K562 (cell line): ENCODE measurements at regions not wholly inside any gene's neighbourhood (a gene's known extent, or its start where the extent isn't known, plus 50 kb on each side); places are given as distances from the start of the nearest gene placed in this dataset.

Source experiments
- ATAC-seq: fragments of 200-7000 bp; cut with Tn5 transposase; 3 replicates; pipeline ENCODE4 v1.9.1; 2020; ENCODE audit warnings: moderate library complexity
- BruUV-seq: library from RNA; stranded (reverse); fragments of 400-500 nt; replicated peaks from 2 replicates; lab custom pipeline; 2021; lab: Mats Ljungman, UMichigan
- CTCF ChIA-PET: fragments of 300-600 bp; formaldehyde crosslinking; extraction: SDS; loops from one replicate; lab custom pipeline; 2021; ENCODE audit warnings: low intra/inter-chr PET ratio; lab: Yijun Ruan, JAX
- POLR2A ChIA-PET: fragments of 300-600, 350-650 bp; sonication (Branson Sonifier 250); formaldehyde crosslinking; extraction: SDS; loops from one replicate; lab custom pipeline; 2021; ENCODE audit warnings: antibody characterized with exemption, inconsistent platforms; lab: Yijun Ruan, JAX
- DNase-seq, 4 experiments: peaks; one replicate each; pipeline versions ENCODE4 v3.0.0 to v3.0.0-alpha.2; 2011 to 2018; ENCODE audit warnings: low spot score in 3 of 4, mixed read lengths in 3 of 4; ENCODE audit errors: extremely low read depth in 1 of 4
- FAIRE-seq: peaks from 2 replicates; lab custom pipeline; 2011; peaks lifted over from hg19 to GRCh38; lab: Jason Lieb, UNC
- H2AFZ ChIP-seq: 2 replicates; pipeline ENCODE4 v1.6.0; 2011; ENCODE audit warnings: low read depth, low read length, control low read depth, inconsistent platforms
- H3K27ac ChIP-seq: fragments of 200-600 bp; 3 replicates; pipeline ENCODE4 v1.8.0; 2011; ENCODE audit warnings: low read depth, mild to moderate bottlenecking, control low read depth, inconsistent platforms, low read length, moderate library complexity, mixed read lengths; ENCODE audit errors: extremely low read depth
- H3K27me3 ChIP-seq, 2 experiments: fragments of 300-600 bp in 1 of 2; 2 replicates in 1 of 2; 3 replicates in 1 of 2; pipeline versions ENCODE4 v1.6.0 to v1.8.0; 2011; ENCODE audit warnings: inconsistent platforms in 2 of 2, low read length in 2 of 2, mild to moderate bottlenecking in 1 of 2, mixed read lengths in 1 of 2, moderate library complexity in 1 of 2; ENCODE audit not compliant: control insufficient read depth in 2 of 2, insufficient read depth in 2 of 2
- H3K36me3 ChIP-seq: fragments of 300-600 bp; 3 replicates; pipeline ENCODE4 v1.8.0; 2011; ENCODE audit warnings: mild to moderate bottlenecking, low read length, inconsistent platforms; ENCODE audit not compliant: control insufficient read depth, insufficient read depth
- H3K4me1 ChIP-seq, 2 experiments: fragments of 200-600 bp in 1 of 2; replicated peaks in 1 of 2; 2 replicates in 1 of 2; 3 replicates in 1 of 2; pipeline versions ENCODE4 v1.5.1 to v1.8.0; 2011; ENCODE audit warnings: inconsistent platforms in 2 of 2, low read length in 2 of 2, mild to moderate bottlenecking in 1 of 2, mixed read lengths in 1 of 2, moderate library complexity in 1 of 2; ENCODE audit not compliant: control insufficient read depth in 2 of 2, insufficient read depth in 2 of 2
- H3K4me2 ChIP-seq: 2 replicates; pipeline ENCODE4 v1.6.1; 2011; ENCODE audit warnings: low read length, control low read depth, inconsistent platforms, mixed read lengths; ENCODE audit not compliant: insufficient read depth
- H3K4me3 ChIP-seq: fragments of 200-600 bp; sonication (generic), shearing (Covaris generic); 2 replicates; pipeline ENCODE4 v1.5.1; 2016; ENCODE audit warnings: control low read depth, inconsistent platforms
- H3K79me2 ChIP-seq: fragments of 200-600 bp; 3 replicates; pipeline ENCODE4 v1.8.0; 2011; ENCODE audit warnings: low read length, inconsistent platforms; ENCODE audit not compliant: control insufficient read depth, insufficient read depth
- H3K9ac ChIP-seq, 2 experiments: 2 replicates each; pipeline versions ENCODE4 v1.6.0 to v1.6.1; 2011; ENCODE audit warnings: low read depth in 2 of 2, low read length in 2 of 2, control low read depth in 1 of 2, inconsistent platforms in 1 of 2, mild to moderate bottlenecking in 1 of 2, mixed read lengths in 1 of 2; ENCODE audit not compliant: insufficient read depth in 1 of 2
- H3K9me1 ChIP-seq: one replicate; pipeline ENCODE4 v1.6.0; 2011; ENCODE audit warnings: inconsistent platforms, mild to moderate bottlenecking, low read length, moderate library complexity; ENCODE audit not compliant: control insufficient read depth, insufficient read depth
- H3K9me3 ChIP-seq: replicated peaks from 2 replicates; pipeline ENCODE4 v1.5.1; 2011; ENCODE audit warnings: low read depth, low read length, inconsistent platforms; ENCODE audit not compliant: control insufficient read depth, insufficient read depth
- H4K20me1 ChIP-seq: replicated peaks from 2 replicates; pipeline ENCODE4 v1.6.1; 2011; ENCODE audit warnings: low read length, inconsistent platforms, mixed read lengths; ENCODE audit not compliant: control insufficient read depth, insufficient read depth
- ARHGAP35 ChIP-seq: fragments of 450-650 bp; IDR thresholded peaks from 2 replicates; pipeline ENCODE4 v1.6.1; 2018; ENCODE audit not compliant: partially characterized antibody
- CBX2 ChIP-seq: fragments of 200-600 bp; sonication (generic); IDR thresholded peaks from one replicate; pipeline ENCODE4 v1.6.1; 2012; ENCODE audit warnings: mild to moderate bottlenecking, low read length, inconsistent platforms; ENCODE audit not compliant: insufficient read depth, poor library complexity, severe bottlenecking
- CCAR2 ChIP-seq: fragments of 200-400 bp; formaldehyde crosslinking; IDR thresholded peaks from 2 replicates; pipeline ENCODE4 v1.6.1; 2017; ENCODE audit warnings: mild to moderate bottlenecking, low read depth, low read length
- EZH2 ChIP-seq: IDR thresholded peaks from 2 replicates; pipeline ENCODE4 v1.6.1; 2012; ENCODE audit warnings: low read depth, mild to moderate bottlenecking, inconsistent platforms, low read length, borderline replicate concordance
- HNRNPLL ChIP-seq: fragments of 200-400 bp; formaldehyde crosslinking; IDR thresholded peaks from 2 replicates; pipeline ENCODE4 v1.6.1; 2017; ENCODE audit warnings: low read length, low read depth, mild to moderate bottlenecking; ENCODE audit not compliant: poor library complexity, severe bottlenecking
- KLF10 ChIP-seq: fragments of 250-450 bp; sonication (Bioruptor Pico); IDR thresholded peaks from 2 replicates; pipeline ENCODE4 v1.6.1; 2021; ENCODE audit warnings: matching md5 sums
- NFATC3 ChIP-seq: fragments of 450-650 bp; IDR thresholded peaks from 2 replicates; pipeline ENCODE4 v1.6.1; 2017; ENCODE audit warnings: mild to moderate bottlenecking
- NFIC ChIP-seq: fragments of 450-650 bp; IDR thresholded peaks from 2 replicates; pipeline ENCODE4 v1.6.1; 2017; ENCODE audit warnings: mild to moderate bottlenecking, inconsistent platforms
- PPARD ChIP-seq: fragments of 250-450 bp; sonication (Bioruptor Pico); IDR thresholded peaks from 2 replicates; pipeline ENCODE4 v1.8.0; 2022; ENCODE audit warnings: inconsistent platforms, mild to moderate bottlenecking, moderate library complexity
- RAD21 ChIP-seq, 2 experiments: fragments of 250-450 bp in 1 of 2; fragments of 450-650 bp in 1 of 2; sonication (Bioruptor Pico) in 1 of 2; formaldehyde crosslinking in 1 of 2; IDR thresholded peaks in 1 of 2; conservative IDR thresholded peaks in 1 of 2; 2 replicates each; pipeline versions ENCODE4 v1.4.0 to v1.8.0; 2020 to 2022; ENCODE audit warnings: mild to moderate bottlenecking in 2 of 2, moderate library complexity in 1 of 2
- SIN3A ChIP-seq, 2 experiments: fragments of 150-350 bp in 1 of 2; IDR thresholded peaks; 2 replicates each; pipeline ENCODE4 v1.6.1; 2011 to 2016; ENCODE audit warnings: borderline replicate concordance in 2 of 2, low read depth in 2 of 2, low read length in 2 of 2, mild to moderate bottlenecking in 2 of 2, moderate library complexity in 2 of 2; ENCODE audit not compliant: control insufficient read depth in 1 of 2
- SP1 ChIP-seq: sonication (generic); formaldehyde crosslinking; IDR thresholded peaks from 2 replicates; pipeline ENCODE4 v1.8.1; 2022; ENCODE audit warnings: mild to moderate bottlenecking, missing genetic modification reagents
- ZNF197 ChIP-seq: fragments of 200-800 bp; sonication (Bioruptor generic); IDR thresholded peaks from 2 replicates; pipeline ENCODE4 v1.6.1; 2016; ENCODE audit warnings: low read depth, missing genetic modification characterization, missing compliant biosample characterization
- WGBS: fragments of 100-300 bp; shearing (Covaris generic); methylation state at CpG from one replicate; pipeline ENCODE4 v1.1.6; 2016; ENCODE audit warnings: low coverage, mixed read lengths; ENCODE audit not compliant: insufficient coverage; ENCODE audit errors: missing lambda C conversion rate; 5-methylcytosine and 5-hydroxymethylcytosine counted together
- in situ Hi-C: fragments of 300-500 bp; cut with MboI; formaldehyde crosslinking; loops from 4 replicates; pipeline ENCODE4 v1.15.0; 2018; ENCODE audit warnings: inconsistent platforms, mixed read lengths
- intact Hi-C: fragments of 100-400 bp; cut with micrococcal nuclease; formaldehyde crosslinking; loops from 2 replicates; pipeline ENCODE4 v1.14.2; 2022
- TF ChIP-seq, protein P1 (sequence below): fragments of 250-450 bp; sonication (Bioruptor Pico); IDR thresholded peaks from 2 replicates; pipeline ENCODE4 v1.5.0; 2021; ENCODE audit warnings: mild to moderate bottlenecking, moderate library complexity

DNA sequence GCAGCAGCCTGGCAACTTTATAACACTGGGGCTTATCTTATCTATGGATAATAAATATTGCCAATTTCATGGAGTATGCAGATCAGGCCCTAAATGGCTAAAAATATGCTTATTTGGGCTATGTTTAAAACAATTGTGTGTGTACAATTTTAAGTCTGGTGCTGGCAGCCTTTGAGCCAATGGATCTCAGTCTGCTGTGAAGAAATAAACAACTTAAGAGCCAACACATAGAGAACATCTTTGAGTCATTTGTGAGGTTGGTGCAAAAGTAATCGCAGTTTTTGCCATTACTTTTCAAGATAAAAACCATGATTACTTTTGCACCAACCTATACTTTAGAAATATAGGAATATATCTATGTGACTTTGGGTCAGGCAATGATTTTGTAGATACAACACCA, 129.1 kb upstream of the CARMIL1 start:
- Histone ChIP-seq H3K79me2 (no peaks in the 10 kb centered on the region), H3K27me3 (no peaks in the 10 kb centered on the region), H3K27ac (no peak overlapping the region), H3K4me2 (no peak overlapping the region), H3K9ac (no peak overlapping the region), H2AFZ (no peak overlapping the region), H3K4me1 (peaks cover 0 to 5% of the 10 kb centered on the region in 2 experiments; a peak in 2 of 5 replicates), H3K9me1 (no peaks in the 10 kb centered on the region), H4K20me1 (no peaks in the 10 kb centered on the region), H3K9me3 (no peaks in the 10 kb centered on the region), H3K4me3 (no peak overlapping the region), H3K36me3 (no peaks in the 10 kb centered on the region)
- no TSS peak for BruUV-seq
- in situ Hi-C loops, result no loop called here
- ATAC-seq, result no peak
- FAIRE-seq, result no peak
- ChIA-PET POLR2A (no interaction called here), CTCF (no interaction called here)
- DNase-seq, result no peak
- TF ChIP-seq ZNF197 (CRISPR knock-in tag), result no peak
- TF ChIP-seq ARHGAP35, result no peak
- TF ChIP-seq CCAR2, result no peak
- no peak for TF ChIP-seq RAD21 (CRISPR knock-in tag; conservative IDR thresholded peaks at IDR 0.05 in 1 of 2, IDR thresholded peaks at IDR 0.05 in 1 of 2)
- TF ChIP-seq SP1 (CRISPR knock-in tag), result no peak
- no peak for TF ChIP-seq EZH2
- no peak for TF ChIP-seq SIN3A (IDR thresholded peaks at IDR 0.05; ENCODE audit: borderline replicate concordance in 2 of 2, control insufficient read depth in 1 of 2, low read depth in 2 of 2, low read length in 2 of 2)
- no peak for TF ChIP-seq NFATC3
- TF ChIP-seq NFIC, result no peak
- TF ChIP-seq PPARD (CRISPR knock-in tag), result no peak
- TF ChIP-seq KLF10 (CRISPR knock-in tag), result no peak
- TF ChIP-seq CBX2, result no peak
- TF ChIP-seq HNRNPLL, result no peak
- TF ChIP-seq, protein P1, sequence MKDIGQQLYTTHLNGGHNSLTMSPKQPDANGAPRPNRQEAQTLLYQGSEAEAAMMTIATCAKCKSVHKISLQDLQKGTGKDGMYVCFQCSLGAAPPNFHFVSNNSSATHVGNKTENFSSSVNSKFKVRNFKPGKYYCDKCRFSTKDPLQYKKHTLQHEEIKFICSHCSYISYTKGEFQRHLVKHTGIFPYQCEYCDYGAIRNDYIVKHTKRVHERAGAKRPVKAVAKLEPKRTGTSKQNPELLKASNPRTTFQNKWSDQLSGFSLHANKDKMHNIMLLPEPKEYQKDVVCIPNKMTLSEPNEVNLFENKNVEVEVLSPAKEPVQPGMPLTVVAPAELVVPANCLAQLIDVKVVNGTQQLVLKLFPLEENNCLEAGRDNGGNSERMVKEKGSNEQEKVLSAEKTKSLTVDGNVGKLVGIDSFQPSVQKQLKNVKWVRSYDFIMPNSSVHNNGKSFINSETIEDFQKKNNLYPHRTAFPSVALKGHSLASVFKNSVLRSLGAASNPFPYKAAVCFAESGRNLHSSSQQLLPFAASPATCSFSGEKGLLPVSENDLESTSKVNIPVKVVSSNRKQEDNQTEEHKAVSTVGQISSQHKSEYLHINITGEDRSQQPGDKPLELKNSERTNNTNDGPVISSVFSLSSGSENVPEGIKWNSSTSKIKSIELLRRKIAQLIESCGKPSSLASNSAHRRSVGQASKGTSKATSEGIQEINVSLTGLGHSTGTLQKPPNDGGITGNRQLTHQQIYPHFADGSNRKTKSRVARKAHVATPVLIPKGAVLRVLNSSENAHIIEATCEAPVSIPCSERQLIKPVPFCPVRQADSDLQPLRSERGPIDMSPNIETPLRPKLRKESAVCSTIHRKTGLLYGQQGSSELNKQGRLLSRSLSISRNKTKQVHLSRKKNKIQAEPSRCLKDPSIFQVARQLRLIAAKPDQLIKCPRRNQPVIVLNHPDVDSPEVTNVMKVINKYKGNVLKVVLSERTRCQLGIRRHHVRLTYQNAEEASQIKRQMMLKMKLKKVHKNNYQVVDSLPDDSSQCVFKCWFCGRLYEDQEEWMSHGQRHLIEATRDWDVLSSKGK, result no peak
- intact Hi-C loops, result no loop called here
- 0% methylated on average over 1 of the region's 1 CpG for WGBS
